ENCODE measurements at regions not wholly inside any gene's neighbourhood (a gene's known extent, or its start where the extent isn't known, plus 50 kb on each side); places are given as distances from the start of the nearest gene placed in this dataset.
"Not testable (repeated sequence)": the region's sequence is repeated elsewhere in the genome, so short reads cannot be mapped to it uniquely, and the experiment has no call there.

DNA sequence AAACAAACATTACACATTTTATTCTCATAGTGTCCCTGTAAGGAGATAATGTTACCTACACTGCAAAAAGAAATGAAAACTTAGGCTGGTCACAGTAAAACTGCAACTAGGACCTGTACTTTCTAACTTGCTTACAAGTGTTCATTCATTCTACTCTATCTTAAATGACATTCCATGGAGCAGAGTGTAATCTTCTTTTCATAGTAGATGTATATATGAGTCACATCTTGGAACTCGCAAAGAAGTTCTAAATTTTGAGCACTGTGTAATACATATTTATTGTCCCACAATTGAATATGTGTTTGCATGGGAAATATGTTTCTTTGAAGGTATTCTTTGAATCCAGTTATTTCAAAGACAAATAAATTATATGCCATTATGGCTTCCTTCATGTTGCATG, 1258.5 kb upstream of the ADGRL2 start:
- no peak overlapping the region for H3K4me3 ChIP-seq (replicated peaks; ENCODE audit: low read depth, low read length)
- TF ChIP-seq, protein P1, sequence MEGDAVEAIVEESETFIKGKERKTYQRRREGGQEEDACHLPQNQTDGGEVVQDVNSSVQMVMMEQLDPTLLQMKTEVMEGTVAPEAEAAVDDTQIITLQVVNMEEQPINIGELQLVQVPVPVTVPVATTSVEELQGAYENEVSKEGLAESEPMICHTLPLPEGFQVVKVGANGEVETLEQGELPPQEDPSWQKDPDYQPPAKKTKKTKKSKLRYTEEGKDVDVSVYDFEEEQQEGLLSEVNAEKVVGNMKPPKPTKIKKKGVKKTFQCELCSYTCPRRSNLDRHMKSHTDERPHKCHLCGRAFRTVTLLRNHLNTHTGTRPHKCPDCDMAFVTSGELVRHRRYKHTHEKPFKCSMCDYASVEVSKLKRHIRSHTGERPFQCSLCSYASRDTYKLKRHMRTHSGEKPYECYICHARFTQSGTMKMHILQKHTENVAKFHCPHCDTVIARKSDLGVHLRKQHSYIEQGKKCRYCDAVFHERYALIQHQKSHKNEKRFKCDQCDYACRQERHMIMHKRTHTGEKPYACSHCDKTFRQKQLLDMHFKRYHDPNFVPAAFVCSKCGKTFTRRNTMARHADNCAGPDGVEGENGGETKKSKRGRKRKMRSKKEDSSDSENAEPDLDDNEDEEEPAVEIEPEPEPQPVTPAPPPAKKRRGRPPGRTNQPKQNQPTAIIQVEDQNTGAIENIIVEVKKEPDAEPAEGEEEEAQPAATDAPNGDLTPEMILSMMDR (IDR thresholded peaks at IDR 0.05; ENCODE audit: low read depth, low read length, missing control alignments), result no peak
- DNase-seq (ENCODE audit: extremely low read depth, low read depth), result no peak

- TF ChIP-seq, protein P1 (IDR thresholded peaks at IDR 0.05; ENCODE audit: low read depth, low read length, missing control alignments), result no peak
- no peak for DNase-seq (ENCODE audit: extremely low read depth, low read depth)
These were observed 1260.1 kb upstream of the ADGRL2 start for GRCh38 chr1:80540596-80540995.

GRCh38 chr1:80540149-80540548, 1260.6 kb upstream of the ADGRL2 start:
- TF ChIP-seq, protein P1 (IDR thresholded peaks at IDR 0.05; ENCODE audit: low read depth, low read length, missing control alignments), result no peak
- DNase-seq (ENCODE audit: extremely low read depth, low read depth), result no peak
- H3K4me3 ChIP-seq (replicated peaks; ENCODE audit: low read depth, low read length), result no peak overlapping the region

More at GRCh38 chr1:80540596-80540995, 1260.1 kb upstream of the ADGRL2 start:
- no peak overlapping the region for H3K4me3 ChIP-seq (replicated peaks; ENCODE audit: low read depth, low read length)

GRCh38 chr1:80539298-80539697, 1261.4 kb upstream of the ADGRL2 start:
- H3K4me3 ChIP-seq (replicated peaks; ENCODE audit: low read depth, low read length); DNase-seq (ENCODE audit: extremely low read depth, low read depth): not testable (repeated sequence)

GRCh38 chr1:80536461-80536860, 1264.3 kb upstream of the ADGRL2 start:
- H3K4me3 ChIP-seq (replicated peaks; ENCODE audit: low read depth, low read length), result no peak overlapping the region
- no peak for DNase-seq (ENCODE audit: extremely low read depth, low read depth)
- TF ChIP-seq, protein P1 (IDR thresholded peaks at IDR 0.05; ENCODE audit: low read depth, low read length, missing control alignments), result no peak

DNA sequence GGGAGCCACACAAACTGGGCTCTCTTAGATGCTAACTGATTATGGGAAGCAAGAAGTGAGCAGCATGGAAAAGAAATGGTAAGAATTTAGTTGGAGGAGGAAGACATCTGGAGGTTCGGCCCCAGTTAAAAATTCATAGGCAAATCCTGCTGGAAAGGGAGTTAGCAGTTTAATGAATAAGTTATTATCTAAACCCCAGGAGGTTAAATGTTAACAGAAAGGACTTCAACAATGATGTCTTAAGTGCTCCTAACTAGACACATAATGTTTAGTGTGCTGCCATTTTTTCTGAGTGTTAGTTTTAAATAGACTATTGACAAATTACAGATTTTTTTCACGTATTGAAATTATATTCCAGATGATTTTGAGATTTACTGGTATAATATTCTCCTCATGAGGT, 1265.3 kb upstream of the ADGRL2 start:
- TF ChIP-seq, protein P1 (IDR thresholded peaks at IDR 0.05; ENCODE audit: low read depth, low read length, missing control alignments), result no peak
- no peak for DNase-seq (ENCODE audit: extremely low read depth, low read depth)
- no peak overlapping the region for H3K4me3 ChIP-seq (replicated peaks; ENCODE audit: low read depth, low read length)

DNA sequence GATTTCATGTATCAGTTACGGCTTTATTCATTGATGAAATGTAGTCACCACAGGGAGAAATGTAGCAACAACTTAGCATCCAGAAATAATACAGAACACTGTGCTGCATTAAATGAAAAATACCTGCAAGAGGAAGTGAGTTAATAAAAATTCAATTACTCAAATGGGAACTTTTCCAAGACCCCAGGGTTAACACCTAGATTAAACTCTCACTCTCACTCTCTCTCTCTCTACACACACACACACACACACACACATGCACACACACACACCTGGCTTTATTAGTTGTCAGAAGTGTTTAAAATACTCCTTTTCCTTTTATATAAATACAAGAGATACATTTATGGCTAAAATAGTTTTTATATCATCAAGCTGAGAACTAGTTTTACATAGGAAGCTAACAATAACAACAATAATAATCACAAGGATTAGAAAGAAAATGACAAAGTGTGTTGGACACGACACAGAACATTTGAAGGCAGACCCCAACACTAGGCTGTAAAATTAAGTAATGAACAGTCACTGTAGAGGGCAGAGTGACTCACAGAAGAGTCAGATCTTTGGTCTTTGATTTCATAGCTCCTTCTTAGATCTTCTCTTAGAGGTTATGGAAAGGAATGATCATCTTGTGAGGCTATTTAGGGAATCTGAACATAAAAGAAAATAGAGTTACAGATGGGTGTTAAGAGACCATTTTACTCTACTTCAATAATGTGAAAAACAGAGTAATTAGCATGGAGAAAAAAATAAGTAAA, 1266.0 kb upstream of the ADGRL2 start:
- no peak for DNase-seq (ENCODE audit: extremely low read depth, low read depth)

More for the DNA sequence above, 1266.0 kb upstream of the ADGRL2 start:
- H3K4me3 ChIP-seq (replicated peaks; ENCODE audit: low read depth, low read length), result no peak overlapping the region
- TF ChIP-seq, protein P1 (IDR thresholded peaks at IDR 0.05; ENCODE audit: low read depth, low read length, missing control alignments), result no peak
